ENCODE measurements at regions not wholly inside any gene's neighbourhood (a gene's known extent, or its start where the extent isn't known, plus 50 kb on each side); places are given as distances from the start of the nearest gene placed in this dataset.

DNA sequence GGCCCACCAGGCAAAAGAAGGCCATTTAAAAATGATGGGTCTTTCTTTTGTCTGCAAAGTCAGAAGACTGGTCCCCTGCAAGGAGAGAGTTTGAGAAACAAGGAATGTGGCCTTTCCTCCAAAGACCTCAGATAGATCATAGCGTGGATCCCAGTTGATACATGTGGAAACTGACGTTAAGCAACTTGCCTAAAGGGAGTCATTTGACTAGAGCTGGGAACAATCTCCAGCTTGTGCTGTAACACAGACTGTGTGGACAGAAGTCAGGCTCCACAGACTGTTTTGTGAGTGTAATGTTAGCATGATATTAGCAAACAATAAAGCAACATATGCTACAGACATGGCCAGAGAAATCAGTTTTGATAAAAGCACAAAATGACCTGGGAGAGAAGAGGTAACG lies 140.4 kb upstream of the CITED2 start:
- DNase-seq (ENCODE audit: low read depth), result no peak

DNA sequence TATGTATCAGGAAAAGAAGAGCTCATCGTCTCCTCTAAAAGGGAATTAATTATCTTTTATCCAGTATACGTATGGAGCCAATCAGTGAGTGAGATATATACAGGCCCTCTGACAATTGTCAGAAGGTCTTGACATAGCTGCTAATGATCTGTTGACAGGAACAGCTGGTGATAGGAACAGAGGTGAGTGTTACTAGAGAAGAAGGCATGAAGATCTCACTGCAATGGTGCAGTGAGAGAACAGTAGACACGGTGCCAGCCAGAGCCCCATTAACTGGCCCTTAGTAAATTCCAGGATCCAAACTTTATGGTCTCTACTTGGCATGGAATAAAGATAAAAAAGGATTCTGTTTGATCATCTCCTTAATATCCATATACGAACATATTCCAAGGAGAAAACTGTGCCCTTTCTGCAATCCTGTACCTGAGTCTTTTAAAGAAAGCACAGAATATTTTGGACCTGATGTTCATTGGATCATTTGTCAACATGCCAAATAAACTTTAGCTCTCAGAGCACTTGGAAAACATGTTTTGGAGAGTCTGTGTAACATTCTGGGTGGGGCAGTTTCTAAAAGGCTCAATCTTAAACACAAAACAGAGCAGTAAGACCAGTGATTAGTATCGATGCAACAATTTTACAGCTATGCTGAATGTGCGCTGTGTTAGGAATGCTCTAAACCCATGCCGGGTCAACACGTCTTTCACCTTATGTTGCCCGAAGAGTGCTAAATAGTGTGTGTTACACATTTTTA lies 135.8 kb upstream of the CITED2 start:
- DNase-seq (ENCODE audit: low read depth), result no peak

DNA sequence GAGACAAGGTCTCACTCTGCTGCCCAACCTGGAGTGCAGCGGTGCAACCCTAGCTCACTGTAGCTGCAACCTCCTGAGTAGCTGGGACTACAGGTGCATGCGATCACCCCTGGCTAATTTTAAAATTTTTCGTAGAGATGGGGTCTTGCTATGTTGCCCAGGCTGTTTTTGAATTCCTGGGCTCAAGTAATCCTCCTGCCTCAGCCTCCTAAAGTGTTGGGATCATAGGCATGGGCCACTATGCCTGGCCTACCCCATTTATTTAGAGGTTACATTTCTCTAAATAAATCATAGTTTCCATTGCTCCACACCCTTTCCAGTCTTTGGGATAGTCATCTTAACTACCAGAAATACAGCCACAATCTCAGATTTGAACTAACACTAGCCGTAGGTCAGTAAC lies 134.7 kb upstream of the CITED2 start:
- DNase-seq (ENCODE audit: low read depth), result no peak

DNA sequence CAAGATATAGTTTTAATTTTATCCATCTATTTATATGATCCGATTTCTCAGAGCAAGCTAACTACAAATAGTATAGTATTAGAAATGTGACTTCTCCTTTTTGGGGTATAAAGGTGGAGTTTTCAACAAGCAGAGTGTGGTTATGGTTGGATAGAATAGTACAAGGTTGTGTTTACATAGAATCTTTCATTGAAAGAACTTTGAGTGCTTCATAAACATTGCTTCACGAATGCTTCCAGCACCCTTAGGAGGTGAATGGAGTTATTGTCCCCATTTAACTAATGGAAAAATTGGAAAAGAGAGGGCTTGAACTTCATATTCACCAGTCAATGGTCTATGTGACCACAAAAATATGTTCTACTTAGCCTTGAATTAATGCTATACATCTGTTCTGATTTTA lies 134.1 kb upstream of the CITED2 start:
- DNase-seq (ENCODE audit: low read depth), result no peak

DNA sequence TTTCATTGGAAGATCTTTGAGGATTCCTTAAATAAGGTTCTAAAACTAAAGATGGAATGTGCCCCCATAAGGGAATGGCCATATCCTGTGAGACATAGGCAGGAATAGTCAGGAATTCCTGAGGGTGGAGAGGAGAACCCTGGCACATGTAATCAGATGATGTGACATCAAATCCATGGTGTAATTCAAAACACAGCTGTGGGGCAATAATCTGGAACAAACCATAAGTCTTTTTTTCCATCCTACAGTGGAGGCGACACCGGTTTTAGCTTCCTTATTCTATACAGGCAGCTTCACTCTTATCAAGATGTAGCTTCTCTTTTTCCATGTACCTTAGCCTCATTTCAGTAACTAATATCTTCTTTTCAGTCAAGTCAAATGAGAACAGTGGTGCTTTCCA lies 133.6 kb upstream of the CITED2 start:
- no peak for DNase-seq (ENCODE audit: low read depth)

DNA sequence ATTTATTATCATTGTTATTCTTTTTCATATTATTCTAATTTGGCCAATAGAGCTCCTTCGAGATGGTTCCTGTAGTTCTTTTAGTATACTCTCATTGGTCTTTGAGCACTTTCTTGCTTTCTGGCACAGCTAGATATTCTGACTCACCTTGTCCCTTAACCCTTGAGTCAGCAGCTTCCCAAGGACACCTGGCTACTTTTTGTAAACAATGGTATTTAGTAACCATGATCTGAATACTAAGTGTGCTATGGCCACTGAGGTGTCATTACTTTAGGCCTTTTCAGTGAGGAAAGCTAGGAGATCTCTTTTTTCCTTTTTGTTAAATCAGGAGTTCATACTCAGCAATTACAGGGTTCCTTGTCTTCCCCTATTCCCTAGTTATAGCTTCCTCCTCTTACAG lies 126.5 kb upstream of the CITED2 start:
- DNase-seq (ENCODE audit: low read depth), result no peak

DNA sequence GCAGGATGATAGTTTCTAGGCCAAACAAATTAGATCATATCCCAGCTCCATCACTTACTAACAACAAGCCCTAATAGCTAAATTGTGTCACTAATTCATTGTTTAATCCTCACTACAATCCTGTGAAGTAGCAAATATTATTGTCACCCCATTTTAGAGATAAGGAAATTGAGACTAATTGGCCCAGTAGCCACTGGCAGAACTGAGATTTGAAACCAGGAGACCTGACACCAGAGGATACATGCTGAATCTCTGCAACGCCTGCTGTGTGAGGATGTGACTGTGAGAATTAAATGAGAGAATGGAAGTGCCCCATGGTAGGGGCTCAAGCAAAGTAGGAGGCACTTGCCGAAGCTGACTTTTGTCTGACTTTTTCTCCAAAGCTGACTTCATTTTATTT lies 124.3 kb upstream of the CITED2 start:
- no peak for DNase-seq (ENCODE audit: low read depth)

DNA sequence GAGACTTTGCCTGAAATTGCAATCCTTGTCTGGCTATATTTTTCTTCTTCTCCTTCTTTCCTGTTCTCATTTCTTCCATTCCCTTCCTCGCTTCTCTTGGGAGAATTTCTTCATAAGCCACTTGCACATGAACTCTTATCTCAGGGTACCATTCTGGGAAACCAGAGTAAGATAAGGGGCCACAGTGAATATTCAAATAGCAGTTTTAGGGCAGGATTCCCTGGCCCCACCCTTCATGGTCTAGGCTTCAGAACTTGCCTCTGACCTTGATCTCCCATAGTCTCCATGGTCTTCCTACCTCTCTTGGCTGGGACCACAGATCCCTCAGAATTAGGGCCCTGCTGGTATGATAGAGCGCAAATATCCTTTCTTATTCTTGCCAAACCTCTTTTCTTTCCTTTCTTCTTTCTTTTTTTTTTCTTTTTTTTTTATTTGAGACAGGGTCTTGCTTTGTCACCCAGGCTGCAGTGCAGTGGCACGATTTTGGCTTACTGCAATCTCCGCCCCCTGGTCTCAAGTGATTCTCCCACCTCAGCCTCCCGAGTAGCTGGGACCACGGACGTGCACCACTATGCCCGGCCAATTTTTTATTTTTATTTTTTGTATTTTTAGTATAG lies 123.0 kb upstream of the CITED2 start:
- no peak for DNase-seq (ENCODE audit: low read depth)

DNA sequence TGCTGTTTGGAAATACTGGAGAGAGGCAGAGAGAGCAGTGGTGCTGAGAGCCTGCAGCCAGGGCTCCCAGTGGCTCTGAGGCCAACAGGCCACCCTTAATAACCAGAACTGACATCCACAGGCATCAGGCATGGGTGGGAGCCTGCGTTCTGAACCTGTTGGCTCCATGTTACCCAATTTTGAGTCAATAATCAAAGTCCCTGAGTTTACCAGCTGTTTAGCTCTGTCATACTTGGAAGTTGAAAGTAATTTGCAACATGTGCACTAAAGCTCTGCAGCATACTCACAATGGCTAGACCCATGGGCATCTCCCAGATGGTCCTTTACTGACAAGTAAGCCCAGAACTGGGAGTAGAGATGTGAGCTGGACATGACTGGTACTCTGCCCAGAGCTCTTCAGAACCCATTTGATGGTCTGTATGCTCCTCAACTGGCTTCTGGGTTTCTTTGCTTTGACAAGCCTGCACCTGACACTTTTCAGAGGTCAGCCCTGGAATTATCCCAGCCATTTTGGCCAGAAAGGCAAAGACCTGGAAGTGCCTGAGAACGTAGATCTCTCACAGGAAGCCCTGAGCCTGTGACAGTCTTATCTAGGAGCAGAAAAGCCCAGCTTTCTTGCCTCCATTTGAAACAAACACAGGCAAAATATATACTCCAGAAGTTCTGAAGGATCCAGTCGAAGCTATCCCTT lies 122.4 kb upstream of the CITED2 start:
- no peak for DNase-seq (ENCODE audit: low read depth)

DNA sequence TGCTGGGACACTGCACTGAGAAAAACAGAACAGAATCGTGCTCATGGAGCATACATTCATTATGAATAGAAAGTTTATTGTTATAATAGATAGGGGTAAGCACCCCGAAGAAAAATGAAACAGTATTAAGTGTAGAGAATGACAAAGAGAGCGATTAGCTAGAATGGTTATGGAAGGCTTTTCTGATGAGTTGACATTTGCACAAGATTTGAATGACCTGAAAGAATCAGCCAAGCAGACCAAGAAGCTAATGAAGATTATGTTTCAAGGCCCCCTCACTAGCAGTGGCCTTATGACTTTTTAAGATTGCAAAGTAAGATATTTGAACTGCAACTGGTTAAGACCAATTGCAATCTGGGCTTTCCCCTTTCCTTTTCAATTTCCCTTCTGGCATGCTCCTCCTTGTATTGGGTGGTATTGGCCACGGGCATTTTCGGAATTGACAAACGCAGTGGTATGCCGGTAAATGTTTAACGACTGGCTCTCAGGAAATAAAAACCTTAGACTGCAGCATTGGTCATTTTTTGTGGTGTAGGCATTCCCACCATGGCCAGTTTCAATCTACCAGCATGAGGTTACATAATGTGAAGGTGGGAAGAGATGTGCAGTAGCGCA lies 120.0 kb upstream of the CITED2 start:
- DNase-seq (ENCODE audit: low read depth), result no peak

DNA sequence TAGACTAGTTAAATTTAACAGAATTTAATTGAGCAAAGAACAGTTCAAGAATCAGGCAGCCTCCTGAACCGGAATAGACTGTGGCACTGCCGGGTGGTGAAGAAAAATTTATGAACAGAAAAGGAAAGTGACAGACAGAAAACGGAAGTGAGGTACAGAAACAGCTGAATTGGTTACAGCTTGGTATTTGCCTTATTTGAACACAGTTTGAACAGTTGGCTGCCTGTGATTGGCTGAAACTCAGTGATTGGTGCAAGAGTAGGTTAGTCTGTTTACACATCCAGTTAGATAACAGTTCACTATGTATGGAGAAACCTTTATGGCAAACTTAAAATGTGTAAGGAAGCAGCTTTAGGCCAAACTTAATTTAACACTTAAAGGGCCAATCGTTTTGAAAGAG lies 116.0 kb upstream of the CITED2 start:
- DNase-seq (ENCODE audit: low read depth), result peak; percentile 14

DNA sequence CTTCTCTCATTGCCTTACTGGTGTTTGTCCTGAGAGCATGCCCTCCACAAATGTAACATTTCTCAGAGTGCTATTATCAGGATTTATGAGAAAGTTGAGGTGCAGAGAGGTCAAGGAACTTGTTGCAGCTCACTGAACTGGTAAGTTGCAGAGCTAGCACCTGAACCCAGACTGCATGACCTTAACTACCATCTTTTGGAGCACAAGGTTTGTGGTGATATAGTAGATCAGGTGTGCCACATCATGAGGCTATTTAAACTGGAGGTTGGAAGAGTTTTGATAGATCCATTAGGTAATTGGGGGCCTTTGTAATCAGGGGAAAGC lies 112.0 kb upstream of the CITED2 start:
- no peak for DNase-seq (ENCODE audit: low read depth)

DNA sequence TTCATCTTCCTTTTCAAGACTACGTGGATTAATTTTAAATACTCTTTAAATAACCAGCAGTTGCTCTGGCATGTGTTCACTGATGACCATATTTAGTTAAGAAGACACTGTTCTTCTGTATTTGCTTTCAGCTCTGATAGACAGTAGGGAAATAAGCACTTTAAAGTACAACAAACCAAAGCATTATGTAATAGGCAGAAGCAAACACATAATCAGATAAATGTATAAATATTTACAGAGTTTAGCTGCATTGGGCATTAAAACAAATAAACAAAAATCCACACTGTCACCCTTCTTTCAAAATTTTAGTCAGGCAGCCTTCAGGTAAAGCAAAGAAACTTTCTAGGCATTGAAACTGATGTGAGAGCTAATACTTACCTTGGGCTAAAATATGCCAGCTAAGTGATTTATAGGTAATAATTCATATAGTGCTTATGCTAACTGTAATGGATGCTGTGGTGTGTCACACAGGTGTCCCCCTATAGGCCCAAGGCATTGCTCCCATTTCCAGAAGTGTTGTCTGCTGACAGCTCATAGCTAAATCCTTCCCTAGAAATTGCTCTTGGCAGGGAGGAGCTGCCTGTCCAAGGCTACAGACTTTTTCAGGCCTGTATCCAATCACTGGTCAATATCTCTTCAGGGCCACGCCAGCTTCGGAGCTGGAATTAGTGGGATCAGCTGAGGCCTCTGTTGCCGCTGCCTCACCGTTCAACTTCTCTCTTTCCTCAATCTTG lies 111.5 kb upstream of the CITED2 start:
- DNase-seq (ENCODE audit: low read depth), result no peak

DNA sequence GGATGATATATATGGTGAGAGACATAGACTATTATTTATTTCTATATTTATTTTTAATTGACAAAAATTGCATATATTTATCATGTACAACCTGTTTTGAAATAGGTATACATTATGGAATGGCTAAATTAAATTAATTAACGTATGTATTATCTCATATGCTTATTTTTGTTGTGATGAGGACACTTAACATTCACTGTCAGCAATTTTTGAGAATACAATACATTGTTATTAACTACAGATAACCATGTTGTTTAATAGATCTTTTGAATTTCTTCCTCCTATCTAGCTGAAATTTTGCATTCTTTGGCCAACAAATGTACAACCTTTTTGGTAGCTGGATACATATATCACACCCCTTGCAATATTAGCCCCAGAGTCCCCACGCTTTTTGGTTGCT lies 110.7 kb upstream of the CITED2 start:
- no peak for DNase-seq (ENCODE audit: low read depth)

DNA sequence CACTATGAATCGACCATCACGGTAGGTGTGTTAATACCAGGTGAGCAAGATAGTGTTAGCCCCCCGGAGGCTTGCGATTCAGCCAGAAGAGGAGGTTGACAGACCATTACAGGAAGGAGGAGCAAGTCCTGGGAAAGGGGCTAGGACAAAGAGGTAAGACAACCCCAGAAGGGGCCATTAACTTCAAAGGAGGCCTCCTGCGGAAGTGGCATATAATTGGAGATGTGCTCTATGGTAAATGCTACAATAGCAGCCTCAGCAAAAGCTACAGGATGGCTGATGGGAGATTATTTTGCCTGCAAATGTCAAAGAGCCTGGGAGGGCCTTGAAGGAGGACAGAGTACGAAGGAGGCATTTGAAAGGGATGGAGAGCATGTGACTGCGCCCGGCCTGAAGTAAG lies 108.6 kb upstream of the CITED2 start:
- no peak for DNase-seq (ENCODE audit: low read depth)

DNA sequence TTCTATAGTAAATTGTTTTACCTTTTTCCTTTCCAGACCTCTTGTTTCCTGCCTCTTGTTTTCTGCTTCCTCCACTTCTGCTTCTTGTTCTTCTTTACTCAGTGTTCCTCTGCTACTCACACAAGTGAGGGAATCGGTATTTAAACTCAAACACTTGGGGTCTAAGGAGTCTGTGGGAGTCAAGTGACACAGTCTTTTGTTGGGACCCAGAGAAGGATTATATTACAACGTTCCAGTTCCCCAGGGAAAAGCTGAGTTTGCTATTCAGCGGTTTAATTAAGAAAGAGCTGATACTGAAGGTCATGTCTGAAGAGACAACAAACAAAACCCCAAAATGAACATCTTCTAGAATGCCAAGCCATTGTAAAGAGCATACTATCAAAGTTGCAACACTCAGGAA lies 107.8 kb upstream of the CITED2 start:
- DNase-seq (ENCODE audit: low read depth), result no peak

DNA sequence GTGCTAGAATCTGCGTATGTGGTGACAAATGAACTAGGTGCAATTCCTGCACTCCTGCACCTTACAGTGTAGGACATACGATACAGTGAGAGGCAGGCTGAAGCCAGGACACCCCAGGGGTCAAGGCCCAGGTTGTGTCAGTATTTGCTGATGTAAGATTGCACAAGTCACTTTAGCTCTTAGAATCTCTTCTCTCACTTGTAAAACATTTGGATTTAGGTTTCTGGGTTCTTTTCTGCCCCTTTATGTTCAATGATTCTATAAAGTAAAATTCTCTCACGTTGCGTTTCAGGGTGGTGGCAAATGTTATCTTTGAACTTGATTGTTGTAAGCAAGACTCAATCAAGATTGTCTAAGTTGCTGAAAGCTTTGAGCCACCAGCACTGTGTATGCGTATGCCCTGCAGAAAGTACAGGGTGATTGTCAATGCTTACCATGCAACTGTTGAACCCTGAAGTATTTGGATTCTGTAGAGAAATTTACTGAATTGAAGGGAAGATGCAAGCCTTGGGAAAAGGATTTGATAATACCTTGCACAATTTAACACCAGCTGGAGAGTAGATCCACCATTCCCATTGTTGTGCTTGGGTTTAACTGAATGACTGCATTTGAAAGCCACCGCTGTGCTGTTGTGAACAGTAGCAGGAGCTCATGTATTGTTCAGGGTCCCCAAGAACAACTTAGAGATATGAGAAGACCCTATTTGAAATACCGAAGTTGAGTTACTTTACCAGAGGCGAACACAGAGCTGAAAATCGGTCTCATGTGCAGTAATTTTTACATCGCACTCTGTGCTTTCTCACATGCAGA lies 106.1 kb upstream of the CITED2 start:
- no peak for DNase-seq (ENCODE audit: low read depth)

DNA sequence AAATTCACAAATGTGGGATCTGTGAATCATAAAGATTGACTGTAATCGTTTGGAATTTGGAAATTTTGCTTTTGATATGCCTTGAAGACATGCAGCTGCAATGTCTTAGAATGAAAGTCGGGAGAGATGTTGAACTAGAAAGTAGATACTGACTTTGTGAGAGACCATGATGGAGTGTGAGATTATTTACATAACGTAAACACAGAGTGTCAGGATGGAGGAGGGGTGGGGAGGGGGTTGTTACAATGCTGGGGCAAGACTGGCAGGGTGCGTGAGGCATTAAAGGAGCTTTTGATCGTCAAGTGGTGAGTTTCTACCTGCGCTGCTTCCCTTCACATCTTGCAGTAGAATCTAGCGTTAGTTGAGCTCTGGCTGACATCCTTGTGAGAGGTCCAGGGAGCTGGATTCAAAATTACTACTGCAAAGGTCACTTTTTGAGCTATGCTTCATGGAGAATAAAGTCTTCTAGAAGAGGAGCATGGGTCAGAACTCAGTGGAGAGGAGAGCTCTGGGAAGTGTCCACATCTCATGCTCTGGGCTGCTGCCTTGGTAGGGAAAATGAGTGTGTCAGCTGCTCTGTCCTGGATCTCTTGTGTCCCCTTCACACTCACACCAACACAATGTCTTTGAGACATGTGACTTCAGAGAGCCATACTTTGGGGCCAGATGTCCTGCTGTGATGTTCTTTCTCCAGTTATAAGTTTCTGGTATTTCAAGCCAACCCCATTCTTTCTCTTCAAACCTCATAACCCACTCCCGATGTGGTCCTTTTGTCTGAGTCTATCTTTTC lies 105.2 kb upstream of the CITED2 start:
- no peak for DNase-seq (ENCODE audit: low read depth)

DNA sequence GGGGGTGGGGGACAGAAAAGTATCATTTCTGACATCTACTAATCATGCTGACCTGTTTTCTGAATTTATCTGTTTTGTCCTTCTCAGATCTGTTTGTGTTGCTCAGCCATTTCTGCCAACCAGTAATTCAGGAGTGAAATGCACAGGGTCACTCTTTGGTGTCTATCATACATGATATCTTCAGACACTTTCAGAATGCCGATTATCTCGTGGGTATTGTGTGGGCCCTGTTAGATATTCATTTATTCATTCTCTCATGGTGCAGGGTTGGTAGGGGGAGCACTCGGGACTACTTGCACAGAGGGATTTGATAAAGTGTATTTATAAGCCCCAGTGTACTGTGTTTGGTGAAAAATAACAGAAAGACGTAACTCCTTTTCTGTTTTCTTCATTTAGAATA lies 101.2 kb upstream of the CITED2 start:
- DNase-seq (ENCODE audit: low read depth), result no peak

DNA sequence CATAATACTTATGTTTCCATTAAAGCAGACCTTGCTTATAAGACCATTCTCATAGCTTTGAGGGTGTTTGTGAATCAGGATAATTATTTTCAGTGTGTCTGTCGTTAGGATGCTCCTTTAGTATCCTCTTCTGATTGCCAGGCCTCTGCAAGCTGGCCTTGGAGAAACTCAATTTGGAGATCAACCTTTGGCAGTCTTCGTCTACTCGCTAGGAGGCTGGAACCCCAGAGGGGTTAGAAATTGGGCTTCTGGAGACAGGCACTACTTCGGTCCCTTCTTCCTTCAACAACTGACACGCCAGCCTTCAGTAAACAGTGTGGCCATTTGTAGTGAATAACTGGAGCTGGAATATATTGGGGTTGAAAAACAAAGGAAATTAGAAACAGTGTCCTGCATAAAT lies 100.8 kb upstream of the CITED2 start:
- DNase-seq (ENCODE audit: low read depth), result no peak
